GM12875 (cell line): ENCODE measurements at regions not wholly inside any gene's neighbourhood (a gene's known extent, or its start where the extent isn't known, plus 50 kb on each side); places are given as distances from the start of the nearest gene placed in this dataset.
A peak's percentile ranks its signal among the peaks of the same experiment; 100 is the strongest.

ENCODE experiments used
- H3K4me3 ChIP-seq: one replicate; pipeline ENCODE4 v1.5.1; 2011; ENCODE audit warnings: low read depth, low read length, control low read depth
- TF ChIP-seq, protein P1 (sequence below): IDR thresholded peaks from 2 replicates; pipeline ENCODE4 v1.5.1; 2011; ENCODE audit warnings: low read depth, mild to moderate bottlenecking, control low read depth, inconsistent platforms, low read length, moderate library complexity, borderline replicate concordance; ENCODE audit not compliant: insufficient read depth

DNA sequence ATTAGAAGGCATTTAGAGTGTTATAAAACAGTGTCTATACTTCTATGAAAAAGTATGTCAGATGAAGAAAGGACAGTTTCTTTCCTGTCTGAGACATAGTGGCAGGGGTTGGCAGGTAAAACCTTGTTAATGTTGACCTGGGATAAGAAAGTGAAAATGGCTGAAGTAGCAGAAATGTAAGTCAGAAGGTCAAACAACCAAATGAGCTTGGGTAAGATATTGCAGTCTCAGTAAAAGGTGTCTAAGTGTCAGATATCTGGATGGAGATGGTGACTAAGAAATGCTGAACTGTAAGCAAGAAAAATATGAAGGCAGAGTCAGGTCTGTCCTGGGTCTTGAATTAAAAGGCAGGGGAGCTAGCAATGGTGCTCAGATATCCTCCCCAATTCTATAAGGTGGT is 400.3 kb downstream of the CD109 start:
- H3K4me3 ChIP-seq: no peak overlapping the region
- TF ChIP-seq, protein P1, sequence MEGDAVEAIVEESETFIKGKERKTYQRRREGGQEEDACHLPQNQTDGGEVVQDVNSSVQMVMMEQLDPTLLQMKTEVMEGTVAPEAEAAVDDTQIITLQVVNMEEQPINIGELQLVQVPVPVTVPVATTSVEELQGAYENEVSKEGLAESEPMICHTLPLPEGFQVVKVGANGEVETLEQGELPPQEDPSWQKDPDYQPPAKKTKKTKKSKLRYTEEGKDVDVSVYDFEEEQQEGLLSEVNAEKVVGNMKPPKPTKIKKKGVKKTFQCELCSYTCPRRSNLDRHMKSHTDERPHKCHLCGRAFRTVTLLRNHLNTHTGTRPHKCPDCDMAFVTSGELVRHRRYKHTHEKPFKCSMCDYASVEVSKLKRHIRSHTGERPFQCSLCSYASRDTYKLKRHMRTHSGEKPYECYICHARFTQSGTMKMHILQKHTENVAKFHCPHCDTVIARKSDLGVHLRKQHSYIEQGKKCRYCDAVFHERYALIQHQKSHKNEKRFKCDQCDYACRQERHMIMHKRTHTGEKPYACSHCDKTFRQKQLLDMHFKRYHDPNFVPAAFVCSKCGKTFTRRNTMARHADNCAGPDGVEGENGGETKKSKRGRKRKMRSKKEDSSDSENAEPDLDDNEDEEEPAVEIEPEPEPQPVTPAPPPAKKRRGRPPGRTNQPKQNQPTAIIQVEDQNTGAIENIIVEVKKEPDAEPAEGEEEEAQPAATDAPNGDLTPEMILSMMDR: no peak

DNA sequence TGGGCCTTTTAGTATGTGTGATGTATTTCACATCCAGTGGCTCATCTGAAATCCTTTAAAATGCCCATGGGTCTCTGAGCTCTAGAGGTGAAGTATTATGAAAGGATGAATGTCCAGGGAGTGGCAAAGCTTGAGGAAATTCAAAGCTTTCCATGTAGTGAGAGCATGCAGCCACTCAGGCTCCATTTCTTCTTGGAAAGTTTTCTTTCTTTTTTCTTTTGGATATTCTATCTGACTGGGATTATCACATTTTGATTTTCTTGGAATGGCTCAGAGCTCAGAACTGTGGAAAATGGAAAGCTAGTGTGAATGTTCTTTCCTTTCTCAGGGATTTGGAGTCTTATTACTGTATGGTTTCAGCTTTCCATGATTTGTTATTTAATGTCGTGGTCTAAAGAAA is 397.4 kb downstream of the CD109 start:
- H3K4me3 ChIP-seq: no peak overlapping the region
- TF ChIP-seq, protein P1: no peak

DNA sequence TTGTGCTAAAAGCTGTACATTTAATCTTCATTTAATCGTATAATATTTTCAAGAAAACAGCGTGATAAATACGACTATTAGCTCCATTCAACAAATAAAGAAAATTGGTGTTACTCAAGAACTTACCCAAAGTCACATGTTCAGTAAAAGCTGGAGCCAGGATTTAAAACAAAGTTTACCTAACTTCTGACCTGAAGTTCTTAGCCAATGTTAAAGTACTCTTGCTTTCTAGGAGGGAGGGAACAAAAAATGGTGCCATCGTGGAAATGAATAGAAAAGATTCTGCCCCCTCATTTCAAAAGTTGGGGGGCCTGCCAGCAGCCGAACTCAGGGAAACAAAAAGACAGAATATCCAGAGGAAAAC is 395.8 kb downstream of the CD109 start:
- no peak overlapping the region for H3K4me3 ChIP-seq
- TF ChIP-seq, protein P1: no peak

DNA sequence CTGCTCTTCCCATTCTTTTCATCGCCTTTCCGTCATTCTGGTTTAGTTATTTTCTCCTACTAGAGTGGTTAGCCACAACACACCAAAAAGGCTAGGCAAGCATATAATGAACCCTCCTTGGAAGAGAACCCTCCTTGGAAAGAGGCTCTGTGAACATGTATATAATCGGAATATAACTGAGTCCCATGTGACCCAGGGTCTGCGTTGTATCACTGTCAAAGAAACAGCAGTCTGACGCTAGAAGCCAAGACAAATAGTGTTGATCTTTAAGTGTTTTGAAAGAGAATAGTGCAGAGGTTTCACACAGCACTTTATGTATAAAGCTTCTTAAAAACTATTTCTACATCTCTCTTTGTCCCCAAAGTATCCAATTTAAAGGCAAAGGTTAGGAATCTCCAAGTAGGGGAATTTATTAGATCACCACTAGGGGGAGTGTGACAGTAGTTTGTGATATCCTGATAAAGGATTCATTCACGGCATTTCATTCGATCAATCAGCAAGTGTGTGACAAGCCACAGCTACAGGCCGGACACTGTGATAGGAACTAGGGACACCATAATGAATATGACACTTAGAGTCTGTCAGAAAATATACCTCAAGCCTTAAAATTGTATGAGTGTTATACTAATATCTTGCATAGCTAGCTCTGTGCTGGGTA is 395.3 kb downstream of the CD109 start:
- H3K4me3 ChIP-seq: no peak overlapping the region
- TF ChIP-seq, protein P1: peak; percentile 37; the same call in 1 of the 2 replicates

DNA sequence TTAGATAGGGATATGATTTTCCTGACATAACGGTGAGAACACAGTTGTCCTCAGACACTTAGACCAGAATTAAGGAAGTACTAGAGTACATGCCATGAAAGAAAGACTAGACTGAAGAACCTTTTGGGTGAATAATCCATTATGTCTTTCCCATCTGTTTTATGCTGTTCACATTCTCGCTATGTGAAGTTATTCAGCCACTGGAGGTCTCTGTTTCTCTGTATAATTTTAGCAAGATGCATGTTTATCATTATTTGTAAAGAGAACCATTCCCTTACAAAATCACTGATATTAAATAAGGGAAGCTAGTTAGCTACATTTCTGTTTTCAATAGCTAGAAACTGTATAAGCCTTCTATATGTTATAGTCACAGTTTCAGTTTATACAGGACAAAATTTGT is 391.9 kb downstream of the CD109 start:
- TF ChIP-seq, protein P1: no peak
- no peak overlapping the region for H3K4me3 ChIP-seq

DNA sequence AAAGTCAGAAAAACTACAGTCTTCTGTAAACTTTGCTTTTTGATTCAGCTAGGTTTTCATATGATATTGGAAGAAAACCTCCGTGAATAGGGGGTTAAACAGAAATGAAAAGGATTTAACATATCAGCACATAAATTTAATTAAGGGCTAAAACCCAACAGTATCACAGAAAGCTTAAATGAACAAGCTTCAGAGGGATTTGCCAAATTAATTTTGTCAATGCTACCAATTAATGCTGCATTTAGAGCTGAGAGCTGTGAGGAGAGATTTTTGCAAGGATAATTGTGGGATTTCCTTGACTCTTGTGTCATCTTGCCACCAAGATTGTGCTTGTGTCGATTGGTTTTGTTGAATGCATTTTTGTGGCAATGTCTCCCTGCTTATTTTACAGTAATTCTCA is 379.9 kb downstream of the CD109 start:
- H3K4me3 ChIP-seq: no peak overlapping the region
- TF ChIP-seq, protein P1: no peak

DNA sequence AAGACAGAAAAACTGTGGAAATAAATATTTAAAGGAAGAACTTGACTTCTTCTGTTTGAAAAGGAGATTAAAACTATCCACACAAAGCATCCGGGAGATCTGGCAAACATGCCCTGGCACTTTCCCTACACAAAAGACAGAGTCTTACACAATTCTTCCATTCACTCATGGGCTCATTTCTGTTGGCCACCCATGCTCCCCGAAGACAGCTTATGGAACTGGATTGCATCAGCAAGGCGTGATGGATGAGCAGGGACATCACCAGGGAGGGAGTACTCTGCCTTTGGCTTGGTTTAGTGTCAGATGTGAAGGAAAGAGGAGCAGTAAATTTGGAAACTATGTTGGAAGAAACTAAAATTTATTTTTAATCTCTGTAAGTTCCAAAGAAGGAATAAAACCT is 379.3 kb downstream of the CD109 start:
- no peak overlapping the region for H3K4me3 ChIP-seq
- TF ChIP-seq, protein P1: no peak
